ENCODE measurements at regions not wholly inside any gene's neighbourhood (a gene's known extent, or its start where the extent isn't known, plus 50 kb on each side); places are given as distances from the start of the nearest gene placed in this dataset.

DNA sequence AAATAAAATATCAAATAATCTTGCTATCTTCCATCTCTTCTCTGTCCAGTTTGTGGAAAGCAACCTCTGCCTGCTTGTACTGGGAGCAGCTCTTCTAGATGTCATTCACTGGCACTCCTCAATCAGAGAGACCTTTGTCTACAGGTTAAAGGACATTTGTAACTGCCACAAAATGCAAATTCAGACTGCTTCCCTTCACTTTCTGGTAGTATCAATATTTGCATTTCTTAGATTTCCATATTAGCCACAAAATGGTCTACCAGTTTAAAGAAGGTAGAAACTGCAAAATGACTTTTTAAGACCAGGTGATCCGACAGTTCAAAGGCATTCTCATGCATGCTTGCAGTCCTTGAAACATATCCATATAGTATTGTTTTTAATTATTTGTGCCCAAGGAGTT lies 51.7 kb upstream of the RCN1 start:
- Histone ChIP-seq H3K4me3 (no peak overlapping the region), H3K27ac (no peak overlapping the region), H3K4me1 (replicated peaks in 1 of 2) (peaks cover 0 to 6% of the 10 kb centered on the region in 2 donors)
- in situ Hi-C loops (cut with MboI; ENCODE audit: low pct_unique_long_range_greater_than_20kb in 2 of 9, low sequenced_read_pairs in 9 of 9, unreplicated experiment in 9 of 9) = loop anchor here in 1 of 9 experiments (10.0 kb wide), 1 partner anchor 136 kb away; no protein-coding TSS in a partner anchor
- WGBS, 10 experiments = 60 to 100% (median 91%) methylated on average over 1 of the region's 1 CpG
- no peak for ATAC-seq (replicated peaks in 6 of 8)

DNA sequence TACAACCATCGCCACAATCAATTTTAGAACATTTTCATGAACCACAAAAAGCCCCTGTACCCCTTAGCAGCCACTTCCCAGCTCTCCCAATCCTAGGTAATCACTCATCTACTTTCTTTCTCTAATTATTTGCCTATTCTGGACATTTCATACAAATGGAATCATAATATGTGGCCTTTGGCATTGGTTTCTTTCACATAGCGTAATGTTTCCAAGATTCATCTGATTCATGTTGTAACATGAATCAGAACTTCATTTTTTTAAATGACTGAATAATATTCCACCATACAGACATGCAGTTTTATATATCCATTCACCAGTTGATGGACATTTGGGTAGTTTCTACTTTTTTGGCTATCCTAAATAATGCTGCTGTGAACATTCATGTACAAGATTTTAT lies 56.2 kb upstream of the RCN1 start:
- Histone ChIP-seq H3K27ac (no peak overlapping the region), H3K4me3 (no peak overlapping the region), H3K4me1 (replicated peaks in 1 of 2) (peaks cover 3 to 21% of the 10 kb centered on the region in 2 donors)
- WGBS, 10 experiments = 48 to 100% (median 94%) methylated on average over 1 to 2 of the region's 2 CpGs; no CpG with 5 or more reads in 1 of the 10 experiments
- in situ Hi-C loops (cut with MboI; ENCODE audit: low pct_unique_long_range_greater_than_20kb in 2 of 9, low sequenced_read_pairs in 9 of 9, unreplicated experiment in 9 of 9) = loop anchor here in 1 of 9 experiments (10.0 kb wide), 1 partner anchor 140 kb away; no protein-coding TSS in a partner anchor
- no peak for ATAC-seq (replicated peaks in 6 of 8)

DNA sequence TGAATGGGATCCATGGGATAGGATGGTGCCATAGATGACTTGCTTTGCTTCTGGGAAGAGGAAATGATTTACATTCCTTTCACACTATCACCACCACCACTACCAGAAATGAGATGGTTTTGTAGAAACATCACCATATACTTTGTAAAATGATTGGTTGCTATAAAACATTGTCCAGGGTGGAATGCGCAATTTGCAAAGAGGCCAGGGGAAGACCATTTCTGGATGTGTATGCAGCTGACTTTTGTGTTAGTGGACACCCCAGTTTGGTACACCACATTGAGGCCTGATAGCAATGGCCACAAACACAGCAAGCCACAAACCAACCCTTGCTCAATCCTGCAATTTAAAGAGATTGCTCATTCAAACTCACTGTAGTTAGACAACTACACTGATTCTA lies 56.7 kb upstream of the RCN1 start:
- H3K4me1 ChIP-seq (replicated peaks in 1 of 2) = peaks cover 3 to 26% of the 10 kb centered on the region in 2 donors

DNA sequence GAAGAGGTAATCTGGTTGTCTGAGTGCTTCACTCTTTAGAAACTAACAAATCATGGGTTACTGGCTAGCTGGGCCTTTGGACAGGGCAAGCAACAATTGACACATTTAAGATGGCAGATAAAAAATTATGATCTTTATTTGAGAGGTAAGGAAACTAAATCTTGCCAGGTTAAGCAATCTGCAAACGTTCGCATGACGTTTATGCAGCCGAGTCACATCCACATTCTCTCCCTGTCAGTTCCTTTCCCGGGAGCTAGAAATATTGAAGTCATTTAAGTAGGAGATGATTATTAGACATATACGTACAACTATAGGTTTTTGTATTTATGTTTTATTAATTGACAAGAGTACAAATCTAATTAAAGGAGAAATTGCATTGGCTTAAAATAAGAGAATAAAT lies 57.4 kb upstream of the RCN1 start:
- Histone ChIP-seq H3K4me3 (no peak overlapping the region), H3K27ac (no peak overlapping the region), H3K4me1 (replicated peaks in 1 of 2) (peaks cover 3 to 26% of the 10 kb centered on the region in 2 donors)
- in situ Hi-C loops (cut with MboI; ENCODE audit: low pct_unique_long_range_greater_than_20kb in 2 of 9, low sequenced_read_pairs in 9 of 9, unreplicated experiment in 9 of 9) = loop anchor here in 1 of 9 experiments (10.0 kb wide), 1 partner anchor 141 kb away; no protein-coding TSS in a partner anchor
- 56 to 97% (median 75%) methylated on average over 2 to 6 of the region's 6 CpGs; no CpG with 5 or more reads in 1 of the 10 experiments for WGBS, 10 experiments
- no peak for ATAC-seq (replicated peaks in 6 of 8)

More for the DNA sequence above, 56.7 kb upstream of the RCN1 start:
- Histone ChIP-seq H3K27ac (no peak overlapping the region), H3K4me3 (no peak overlapping the region)
- 25 to 100% (median 80%) methylated on average over 1 of the region's 1 CpG; no CpG with 5 or more reads in 4 of the 10 experiments for WGBS, 10 experiments
- peak in 2 of 8 experiments; percentile 62 to 64 for ATAC-seq (replicated peaks in 6 of 8)
- in situ Hi-C loops (cut with MboI; ENCODE audit: low pct_unique_long_range_greater_than_20kb in 2 of 9, low sequenced_read_pairs in 9 of 9, unreplicated experiment in 9 of 9) = loop anchor here in 1 of 9 experiments (10.0 kb wide), 1 partner anchor 141 kb away; no protein-coding TSS in a partner anchor

DNA sequence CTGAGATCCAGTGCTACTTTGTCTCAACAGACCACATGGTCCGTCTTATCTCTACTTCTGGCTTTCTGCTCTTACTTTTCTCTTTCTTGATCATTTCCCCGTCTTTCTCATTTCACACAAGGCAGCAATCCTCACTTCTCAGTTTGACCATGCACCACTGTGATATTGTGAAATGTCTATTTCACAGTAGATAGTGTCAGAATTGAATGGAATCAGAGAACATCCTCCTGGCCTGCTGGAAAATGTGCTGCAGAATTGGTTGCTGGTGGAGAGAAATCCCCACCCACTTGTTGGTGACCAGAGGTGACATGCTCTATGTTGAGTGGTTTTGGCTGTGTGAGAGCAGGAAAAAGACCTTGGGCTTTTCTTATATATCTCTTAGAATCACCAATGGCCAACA lies 57.8 kb upstream of the RCN1 start:
- Histone ChIP-seq H3K4me1 (replicated peaks in 1 of 2) (peaks cover 3 to 26% of the 10 kb centered on the region in 2 donors), H3K4me3 (no peak overlapping the region), H3K27ac (no peak overlapping the region)
- WGBS, 10 experiments = 75 to 100% (median 87%) methylated on average over 2 of the region's 2 CpGs; no CpG with 5 or more reads in 3 of the 10 experiments
- ATAC-seq (replicated peaks in 6 of 8) = no peak
- in situ Hi-C loops (cut with MboI; ENCODE audit: low pct_unique_long_range_greater_than_20kb in 2 of 9, low sequenced_read_pairs in 9 of 9, unreplicated experiment in 9 of 9) = loop anchor here in 1 of 9 experiments (10.0 kb wide), 1 partner anchor 142 kb away; no protein-coding TSS in a partner anchor

DNA sequence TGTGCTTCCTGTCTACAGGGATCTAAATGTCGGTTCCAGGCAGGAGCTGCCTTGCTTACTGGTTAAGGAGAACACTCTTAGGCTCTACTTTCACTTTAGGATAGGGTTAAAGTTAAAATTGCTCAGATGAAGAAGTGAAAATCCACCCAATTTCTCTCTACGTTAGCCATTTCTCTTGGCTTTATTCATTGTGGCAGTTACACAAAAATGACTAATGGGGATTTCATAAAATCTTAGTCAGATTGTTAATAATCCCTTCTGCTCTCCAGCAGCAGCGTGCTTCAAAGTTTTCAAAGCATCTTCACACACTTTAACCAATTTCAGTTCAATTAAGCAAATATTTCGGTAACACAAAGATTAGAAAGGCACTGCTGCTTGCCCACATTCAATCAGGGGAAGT lies 58.4 kb upstream of the RCN1 start:
- Histone ChIP-seq H3K4me3 (no peak overlapping the region), H3K27ac (no peak overlapping the region), H3K4me1 (replicated peaks in 1 of 2) (peaks cover 3 to 26% of the 10 kb centered on the region in 2 donors)
- WGBS, 10 experiments = 19 to 100% (median 65%) methylated on average over 1 to 4 of the region's 4 CpGs
- in situ Hi-C loops (cut with MboI; ENCODE audit: low pct_unique_long_range_greater_than_20kb in 2 of 9, low sequenced_read_pairs in 9 of 9, unreplicated experiment in 9 of 9) = loop anchor here in 1 of 9 experiments (10.0 kb wide), 1 partner anchor 142 kb away; no protein-coding TSS in a partner anchor
- ATAC-seq (replicated peaks in 6 of 8) = no peak

DNA sequence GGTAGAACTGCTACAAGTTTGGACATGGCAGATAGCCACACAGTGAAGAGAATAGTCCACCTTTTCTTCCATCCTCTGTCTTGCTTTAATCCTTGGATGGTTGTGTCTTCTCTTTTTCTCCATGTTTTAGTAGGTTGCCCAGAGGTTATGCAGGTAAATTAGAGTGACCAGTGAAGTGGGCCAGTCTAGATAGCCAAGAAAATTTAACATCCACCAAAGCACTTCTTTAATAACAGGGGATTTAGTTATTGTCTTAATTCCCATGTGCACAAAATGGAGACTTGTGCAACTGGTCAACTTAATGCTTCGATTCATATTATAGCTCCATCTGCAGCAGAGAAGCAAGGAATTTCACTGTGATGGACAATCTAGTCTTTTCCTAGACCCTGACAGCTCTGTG lies 58.8 kb upstream of the RCN1 start:
- Histone ChIP-seq H3K27ac (no peak overlapping the region), H3K4me1 (replicated peaks in 1 of 2) (peaks cover 3 to 29% of the 10 kb centered on the region in 2 donors), H3K4me3 (no peak overlapping the region)
- in situ Hi-C loops (cut with MboI; ENCODE audit: low pct_unique_long_range_greater_than_20kb in 2 of 9, low sequenced_read_pairs in 9 of 9, unreplicated experiment in 9 of 9) = loop anchor here in 1 of 9 experiments (10.0 kb wide), 1 partner anchor 143 kb away; no protein-coding TSS in a partner anchor
- no peak for ATAC-seq (replicated peaks in 6 of 8)
- WGBS, 10 experiments = 43 to 100% (median 80%) methylated on average over 1 of the region's 1 CpG; no CpG with 5 or more reads in 5 of the 10 experiments

DNA sequence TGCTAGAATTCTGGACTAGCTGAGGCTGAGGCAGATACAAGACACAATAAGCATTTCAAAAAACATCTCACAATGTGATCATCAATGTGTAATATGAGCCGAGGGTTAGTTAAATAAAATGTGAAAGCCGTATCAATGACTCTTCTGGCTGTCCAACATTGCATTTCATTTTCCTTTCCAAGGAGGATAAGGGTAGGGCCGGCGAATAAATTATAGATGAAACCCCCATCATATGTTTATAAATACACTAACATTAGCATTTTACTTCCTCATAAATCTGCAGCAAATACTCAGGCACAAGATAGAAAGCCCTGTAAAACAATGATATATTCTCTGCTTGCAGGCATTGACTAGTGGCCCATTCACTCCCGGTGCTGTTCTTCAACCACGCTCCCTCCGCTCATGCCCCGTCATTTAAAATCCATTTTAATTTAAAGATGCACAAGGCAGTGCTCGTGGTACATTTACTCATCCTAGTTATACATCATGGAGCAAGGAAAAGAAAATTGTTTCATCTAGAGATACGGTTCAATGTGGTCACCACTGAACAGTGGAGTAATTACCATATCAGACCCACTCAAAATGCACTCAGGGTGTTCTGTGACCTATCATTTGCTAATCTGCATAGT lies 59.9 kb upstream of the RCN1 start:
- peak; percentile 36 to 92 (median 88) for ATAC-seq (replicated peaks in 6 of 8)
- in situ Hi-C loops (cut with MboI; ENCODE audit: low pct_unique_long_range_greater_than_20kb in 2 of 9, low sequenced_read_pairs in 9 of 9, unreplicated experiment in 9 of 9) = loop anchor here in 1 of 9 experiments (10.0 kb wide), 1 partner anchor 144 kb away; no protein-coding TSS in a partner anchor
- peak overlapping the region in 1 of 2 donors; percentile 53 for H3K27ac ChIP-seq
- H3K4me1 ChIP-seq (replicated peaks in 1 of 2) = peaks cover 3 to 29% of the 10 kb centered on the region in 2 donors
- no peak overlapping the region for H3K4me3 ChIP-seq
- WGBS, 10 experiments = 20 to 82% (median 64%) methylated on average over 1 to 10 of the region's 10 CpGs

DNA sequence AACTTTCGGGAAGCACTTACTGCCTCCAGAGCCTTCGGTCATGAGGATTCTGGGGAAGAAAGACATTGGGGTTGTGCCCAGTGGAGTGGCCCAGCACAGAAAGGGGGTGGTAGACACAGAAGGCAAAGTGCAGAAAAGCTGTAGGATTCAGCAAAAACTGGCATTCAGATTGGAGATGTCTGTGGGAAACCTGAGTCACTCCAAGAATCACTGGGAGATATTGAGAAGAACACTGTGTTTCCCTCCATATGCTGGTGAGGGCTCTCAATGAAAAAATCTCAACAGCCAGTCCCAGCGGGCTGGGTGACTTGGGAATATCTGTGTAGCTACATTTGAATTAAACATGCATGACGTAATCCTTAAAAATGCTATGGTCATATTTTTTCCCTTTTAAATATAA lies 61.2 kb upstream of the RCN1 start:
- H3K4me3 ChIP-seq = no peak overlapping the region
- no peak overlapping the region for H3K27ac ChIP-seq
- in situ Hi-C loops (cut with MboI; ENCODE audit: low pct_unique_long_range_greater_than_20kb in 2 of 9, low sequenced_read_pairs in 9 of 9, unreplicated experiment in 9 of 9) = loop anchor here in 1 of 9 experiments (10.0 kb wide), 1 partner anchor 145 kb away; no protein-coding TSS in a partner anchor
- H3K4me1 ChIP-seq (replicated peaks in 1 of 2) = peaks cover 3 to 29% of the 10 kb centered on the region in 2 donors
- WGBS, 10 experiments = 19 to 94% (median 85%) methylated on average over 1 to 4 of the region's 4 CpGs
- peak in 3 of 8 experiments; percentile 59 to 67 (median 60) for ATAC-seq (replicated peaks in 6 of 8)

DNA sequence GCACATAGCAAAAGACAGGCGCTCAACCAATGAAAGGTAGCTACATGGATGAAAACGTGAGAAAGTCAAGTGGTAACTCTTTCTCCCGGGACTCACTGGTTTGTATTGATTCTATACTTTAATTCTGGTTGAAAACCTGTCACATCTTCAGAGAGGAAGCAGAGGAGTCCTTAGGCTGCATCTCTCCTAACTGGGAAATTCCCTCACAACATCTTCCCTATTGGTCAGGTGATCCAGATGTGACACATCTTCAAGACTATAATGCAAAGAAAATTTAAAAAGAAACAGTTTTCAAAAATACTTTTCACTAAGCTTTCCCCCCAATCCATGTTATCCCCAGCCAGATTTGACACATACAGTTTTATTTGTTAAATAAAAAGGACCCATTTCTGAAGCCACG lies 62.7 kb upstream of the RCN1 start:
- Histone ChIP-seq H3K27ac (no peak overlapping the region), H3K4me1 (replicated peaks in 1 of 2) (peaks cover 10 to 37% of the 10 kb centered on the region in 2 donors), H3K4me3 (no peak overlapping the region)
- in situ Hi-C loops (cut with MboI; ENCODE audit: low pct_unique_long_range_greater_than_20kb in 2 of 9, low sequenced_read_pairs in 9 of 9, unreplicated experiment in 9 of 9) = no loop called here
- 60 to 100% (median 93%) methylated on average over 1 to 4 of the region's 4 CpGs for WGBS, 10 experiments
- ATAC-seq (replicated peaks in 6 of 8) = no peak

DNA sequence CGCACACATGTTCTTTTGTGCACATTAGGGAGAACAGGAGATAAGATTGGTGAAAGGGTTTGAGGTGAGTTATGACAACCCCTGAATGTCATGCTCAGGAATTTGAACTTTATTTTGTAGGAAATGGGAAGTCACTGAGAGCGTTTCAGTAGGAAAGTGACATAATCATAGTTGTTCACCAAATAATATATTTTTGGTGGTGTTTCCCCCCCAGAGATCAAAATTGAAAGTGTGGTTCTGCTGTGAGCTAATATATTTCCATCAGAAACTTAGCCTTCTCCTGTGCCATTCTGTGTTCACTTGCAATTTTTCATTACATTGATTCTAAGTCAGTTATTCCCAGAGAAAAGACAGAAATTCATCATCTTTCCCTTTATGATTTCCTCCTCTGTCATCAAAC lies 64.1 kb upstream of the RCN1 start:
- WGBS, 10 experiments = 67 to 100% (median 85%) methylated on average over 1 to 2 of the region's 2 CpGs; no CpG with 5 or more reads in 4 of the 10 experiments

DNA sequence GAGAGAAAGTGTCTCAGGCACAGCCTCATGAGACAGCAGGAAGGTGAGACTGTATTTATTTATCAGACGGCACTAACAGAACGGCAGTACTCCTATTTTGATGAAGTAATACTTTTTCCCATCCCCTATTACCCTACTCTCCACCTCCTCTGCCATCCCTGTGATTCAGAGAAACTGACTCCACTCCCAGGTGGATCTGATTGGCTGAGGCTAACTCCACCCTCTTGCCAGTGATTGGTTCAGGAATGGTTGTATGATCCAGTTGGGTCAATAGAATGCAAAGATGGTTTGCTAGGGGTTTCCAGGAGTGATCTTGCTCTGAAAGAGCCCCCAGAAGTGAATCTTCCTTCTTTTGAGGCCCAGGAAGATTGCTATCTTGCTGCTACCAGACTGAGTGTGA lies 65.9 kb upstream of the RCN1 start:
- in situ Hi-C loops (cut with MboI; ENCODE audit: low pct_unique_long_range_greater_than_20kb in 2 of 9, low sequenced_read_pairs in 9 of 9, unreplicated experiment in 9 of 9) = no loop called here

More for the DNA sequence above, 64.1 kb upstream of the RCN1 start:
- ATAC-seq (replicated peaks in 6 of 8) = no peak
- in situ Hi-C loops (cut with MboI; ENCODE audit: low pct_unique_long_range_greater_than_20kb in 2 of 9, low sequenced_read_pairs in 9 of 9, unreplicated experiment in 9 of 9) = no loop called here
- H3K4me3 ChIP-seq = no peak overlapping the region
- no peak overlapping the region for H3K27ac ChIP-seq
- H3K4me1 ChIP-seq (replicated peaks in 1 of 2) = peaks cover 10 to 32% of the 10 kb centered on the region in 2 donors

More for the DNA sequence above, 65.9 kb upstream of the RCN1 start:
- ATAC-seq (replicated peaks in 6 of 8) = no peak
- Histone ChIP-seq H3K27ac (no peak overlapping the region), H3K4me3 (no peak overlapping the region), H3K4me1 (replicated peaks in 1 of 2) (peaks cover 7 to 19% of the 10 kb centered on the region in 2 donors)
- 81 to 100% (median 94%) methylated on average over 2 of the region's 2 CpGs; no CpG with 5 or more reads in 1 of the 10 experiments for WGBS, 10 experiments

Data from motor neuron (in vitro differentiated cells).